Ishikawa (cell line): ENCODE measurements at regions not wholly inside any gene's neighbourhood (a gene's known extent, or its start where the extent isn't known, plus 50 kb on each side); places are given as distances from the start of the nearest gene placed in this dataset.

ENCODE experiments used
- CEBPB ChIP-seq: IDR thresholded peaks from 2 replicates; pipeline ENCODE4 v1.6.1; 2012
- CREB1 ChIP-seq: IDR thresholded peaks from 2 replicates; pipeline ENCODE4 v1.6.1; 2012; ENCODE audit warnings: low read depth
- EGR1 ChIP-seq: IDR thresholded peaks from 2 replicates; pipeline ENCODE4 v1.6.1; 2012
- EP300 ChIP-seq: IDR thresholded peaks from 2 replicates; pipeline ENCODE4 v1.6.1; 2012; ENCODE audit warnings: borderline replicate concordance
- FOXM1 ChIP-seq: IDR thresholded peaks from 2 replicates; pipeline ENCODE4 v1.6.1; 2012; ENCODE audit warnings: low read depth, borderline replicate concordance
- MAX ChIP-seq: IDR thresholded peaks from 2 replicates; pipeline ENCODE4 v1.6.1; 2012
- NFIC ChIP-seq: IDR thresholded peaks from 2 replicates; pipeline ENCODE4 v1.6.1; 2012
- RAD21 ChIP-seq: IDR thresholded peaks from 2 replicates; pipeline ENCODE4 v1.6.1; 2012; ENCODE audit warnings: low read depth
- TAF1 ChIP-seq: IDR thresholded peaks from 2 replicates; pipeline ENCODE4 v1.6.1; 2012; ENCODE audit warnings: low read depth, mild to moderate bottlenecking
- TCF12 ChIP-seq: IDR thresholded peaks from 2 replicates; pipeline ENCODE4 v1.6.1; 2012; ENCODE audit warnings: low read depth
- TEAD4 ChIP-seq: IDR thresholded peaks from 2 replicates; pipeline ENCODE4 v1.6.1; 2012
- USF1 ChIP-seq: IDR thresholded peaks from 2 replicates; pipeline ENCODE4 v1.6.1; 2012
- YY1 ChIP-seq: IDR thresholded peaks from 2 replicates; pipeline ENCODE4 v1.6.1; 2012; ENCODE audit warnings: low read depth
- ZBTB7A ChIP-seq: IDR thresholded peaks from 2 replicates; pipeline ENCODE4 v1.6.1; 2012; ENCODE audit warnings: low read depth
- TF ChIP-seq, protein P1 (sequence below): IDR thresholded peaks from 2 replicates; pipeline ENCODE4 v1.6.1; 2012; ENCODE audit warnings: low read depth, mild to moderate bottlenecking

DNA sequence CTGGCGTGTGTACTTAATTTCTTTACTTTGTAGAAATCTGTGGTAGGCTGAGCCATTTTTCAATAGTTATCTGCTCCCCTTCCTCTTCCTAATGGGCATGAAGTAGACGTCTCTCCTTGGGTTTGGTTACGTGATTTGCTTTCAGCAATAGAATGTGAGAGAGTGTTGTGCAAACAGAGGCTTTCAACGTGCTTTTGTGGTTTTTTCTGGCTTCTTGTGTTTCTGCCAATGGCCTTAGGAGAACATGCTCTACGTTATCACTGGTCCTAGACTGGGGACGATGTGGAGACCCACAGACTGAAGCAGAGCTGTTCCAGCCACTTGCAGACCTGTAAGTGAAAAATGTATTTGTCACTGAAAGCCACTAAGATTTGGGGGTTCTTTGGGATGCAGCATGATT lies 107.2 kb upstream of the NPTX2 start:
- TF ChIP-seq YY1: no peak
- TF ChIP-seq EGR1: no peak
- no peak for TF ChIP-seq MAX
- TF ChIP-seq EP300: no peak
- TF ChIP-seq RAD21: no peak
- TF ChIP-seq TAF1: no peak

DNA sequence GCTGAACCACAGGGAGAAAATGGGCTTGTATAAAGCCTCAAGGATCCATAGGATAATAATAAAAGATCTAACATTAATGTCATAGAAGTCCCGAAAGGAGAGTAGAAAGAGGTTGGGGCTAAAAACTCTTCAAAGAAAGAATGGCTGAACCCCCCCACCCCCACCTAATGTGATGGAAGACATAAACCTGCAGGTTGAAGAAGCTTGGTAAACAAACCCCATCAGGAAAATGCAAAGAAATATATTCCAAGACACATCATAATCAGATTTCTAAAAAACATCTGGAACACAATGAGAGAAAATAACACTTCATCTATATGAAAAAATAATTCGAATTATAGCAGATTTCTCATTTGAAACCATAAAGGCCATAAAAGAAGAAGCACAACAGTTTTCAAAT lies 105.6 kb upstream of the BAIAP2L1 start:
- no peak for TF ChIP-seq TAF1
- no peak for TF ChIP-seq YY1
- TF ChIP-seq RAD21: no peak
- no peak for TF ChIP-seq TEAD4
- no peak for TF ChIP-seq MAX
- TF ChIP-seq EGR1: no peak
- TF ChIP-seq NFIC: no peak
- TF ChIP-seq, protein P1, sequence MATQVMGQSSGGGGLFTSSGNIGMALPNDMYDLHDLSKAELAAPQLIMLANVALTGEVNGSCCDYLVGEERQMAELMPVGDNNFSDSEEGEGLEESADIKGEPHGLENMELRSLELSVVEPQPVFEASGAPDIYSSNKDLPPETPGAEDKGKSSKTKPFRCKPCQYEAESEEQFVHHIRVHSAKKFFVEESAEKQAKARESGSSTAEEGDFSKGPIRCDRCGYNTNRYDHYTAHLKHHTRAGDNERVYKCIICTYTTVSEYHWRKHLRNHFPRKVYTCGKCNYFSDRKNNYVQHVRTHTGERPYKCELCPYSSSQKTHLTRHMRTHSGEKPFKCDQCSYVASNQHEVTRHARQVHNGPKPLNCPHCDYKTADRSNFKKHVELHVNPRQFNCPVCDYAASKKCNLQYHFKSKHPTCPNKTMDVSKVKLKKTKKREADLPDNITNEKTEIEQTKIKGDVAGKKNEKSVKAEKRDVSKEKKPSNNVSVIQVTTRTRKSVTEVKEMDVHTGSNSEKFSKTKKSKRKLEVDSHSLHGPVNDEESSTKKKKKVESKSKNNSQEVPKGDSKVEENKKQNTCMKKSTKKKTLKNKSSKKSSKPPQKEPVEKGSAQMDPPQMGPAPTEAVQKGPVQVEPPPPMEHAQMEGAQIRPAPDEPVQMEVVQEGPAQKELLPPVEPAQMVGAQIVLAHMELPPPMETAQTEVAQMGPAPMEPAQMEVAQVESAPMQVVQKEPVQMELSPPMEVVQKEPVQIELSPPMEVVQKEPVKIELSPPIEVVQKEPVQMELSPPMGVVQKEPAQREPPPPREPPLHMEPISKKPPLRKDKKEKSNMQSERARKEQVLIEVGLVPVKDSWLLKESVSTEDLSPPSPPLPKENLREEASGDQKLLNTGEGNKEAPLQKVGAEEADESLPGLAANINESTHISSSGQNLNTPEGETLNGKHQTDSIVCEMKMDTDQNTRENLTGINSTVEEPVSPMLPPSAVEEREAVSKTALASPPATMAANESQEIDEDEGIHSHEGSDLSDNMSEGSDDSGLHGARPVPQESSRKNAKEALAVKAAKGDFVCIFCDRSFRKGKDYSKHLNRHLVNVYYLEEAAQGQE: no peak
- TF ChIP-seq USF1: no peak
- TF ChIP-seq CEBPB: no peak

- TF ChIP-seq TCF12 (no peak), RAD21 (no peak), ZBTB7A (no peak)
Observed at GRCh38 chr7:98500764-98501163, 99.9 kb upstream of the BAIAP2L1 start.

DNA sequence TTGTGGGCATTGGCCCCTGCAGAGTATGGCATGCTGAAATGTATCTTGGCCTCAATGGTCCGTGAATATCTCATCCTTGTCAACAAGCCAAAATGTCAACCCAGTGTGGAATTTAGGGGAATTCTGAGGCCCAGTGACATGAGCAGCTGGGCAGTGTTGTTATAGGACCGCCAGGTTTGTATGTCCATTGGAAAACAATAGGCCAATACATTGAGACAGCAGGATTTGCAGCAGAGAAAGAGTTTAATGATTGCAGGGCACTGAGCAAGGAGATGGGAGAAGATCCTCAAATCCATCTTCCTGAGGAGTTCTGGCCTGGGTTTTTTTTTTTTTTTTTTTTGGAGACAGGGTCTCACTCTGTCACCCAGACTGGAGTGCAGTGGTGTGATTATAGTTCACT lies 95.7 kb upstream of the BAIAP2L1 start:
- TF ChIP-seq NFIC: no peak
- TF ChIP-seq, protein P1: no peak

DNA sequence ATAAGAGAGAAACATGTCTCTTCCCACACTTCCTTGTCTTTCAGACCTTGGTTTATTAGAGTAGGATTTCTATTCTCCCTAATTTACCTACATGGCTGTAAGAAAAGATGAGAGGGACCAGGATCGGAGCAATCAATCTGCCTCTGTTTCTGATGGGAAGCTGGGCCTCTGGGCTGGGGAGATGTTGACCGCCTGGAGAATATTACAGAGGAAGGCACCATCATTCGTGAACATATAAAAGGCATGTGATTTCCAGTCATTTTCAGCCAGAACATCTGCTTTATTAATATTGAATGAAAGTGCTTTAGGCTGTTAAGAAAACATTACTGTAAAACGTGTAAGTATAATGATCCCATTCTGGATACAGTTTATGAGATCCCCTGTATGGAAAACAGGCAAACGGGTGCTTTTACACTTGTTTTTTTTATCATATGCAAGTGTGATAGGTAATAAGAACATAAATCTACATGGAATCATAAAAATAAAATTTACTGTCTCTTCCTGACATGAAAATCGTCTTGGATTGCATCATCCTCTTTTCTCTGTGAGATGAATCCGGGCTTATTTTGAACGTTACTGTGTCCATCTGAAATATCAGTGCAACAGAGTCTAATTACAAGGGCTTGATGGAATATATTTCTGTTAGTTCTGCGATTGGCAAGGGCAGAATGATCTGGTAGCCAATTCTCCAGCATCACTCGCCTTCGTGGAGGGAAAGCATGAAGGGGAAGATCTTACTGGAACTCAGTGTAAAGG lies 94.5 kb upstream of the BAIAP2L1 start:
- TF ChIP-seq NFIC (no peak), MAX (no peak), TEAD4 (no peak), CEBPB (no peak), FOXM1 (no peak), CREB1 (no peak), USF1 (no peak), EGR1 (no peak), TCF12 (no peak), TAF1 (no peak), EP300 (no peak), RAD21 (no peak), YY1 (no peak), ZBTB7A (no peak)
- TF ChIP-seq, protein P1: no peak
